NCI-H345 (cell line): ENCODE measurements at regions not wholly inside any gene's neighbourhood (a gene's known extent, or its start where the extent isn't known, plus 50 kb on each side); places are given as distances from the start of the nearest gene placed in this dataset.
"Not testable (repeated sequence)": the region's sequence is repeated elsewhere in the genome, so short reads cannot be mapped to it uniquely, and the experiment has no call there.

Experiments used
- DNase-seq: peaks from one replicate; lab custom pipeline; 2025; lab: John Stamatoyannopoulos, UW

DNA sequence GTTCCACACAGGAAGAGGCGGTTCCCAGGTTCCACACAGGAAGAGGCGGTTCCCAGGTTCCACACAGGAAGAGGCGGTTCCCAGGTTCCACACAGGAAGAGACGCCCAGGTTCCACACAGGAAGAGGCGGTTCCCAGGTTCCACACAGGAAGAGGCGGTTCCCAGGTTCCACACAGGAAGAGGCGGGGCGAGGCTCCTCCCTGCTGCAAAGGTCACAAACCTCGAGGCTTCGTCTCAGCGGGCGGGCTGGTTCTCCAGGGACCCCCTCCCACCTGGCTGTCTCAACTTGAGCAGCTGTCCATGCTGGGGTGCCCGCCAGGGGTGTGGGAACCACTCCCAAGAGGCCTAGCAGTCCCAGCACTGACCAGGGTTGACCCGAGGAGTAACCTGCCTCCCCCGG is 94.3 kb upstream of the RUFY1 start:
- DNase-seq = not testable (repeated sequence)

DNA sequence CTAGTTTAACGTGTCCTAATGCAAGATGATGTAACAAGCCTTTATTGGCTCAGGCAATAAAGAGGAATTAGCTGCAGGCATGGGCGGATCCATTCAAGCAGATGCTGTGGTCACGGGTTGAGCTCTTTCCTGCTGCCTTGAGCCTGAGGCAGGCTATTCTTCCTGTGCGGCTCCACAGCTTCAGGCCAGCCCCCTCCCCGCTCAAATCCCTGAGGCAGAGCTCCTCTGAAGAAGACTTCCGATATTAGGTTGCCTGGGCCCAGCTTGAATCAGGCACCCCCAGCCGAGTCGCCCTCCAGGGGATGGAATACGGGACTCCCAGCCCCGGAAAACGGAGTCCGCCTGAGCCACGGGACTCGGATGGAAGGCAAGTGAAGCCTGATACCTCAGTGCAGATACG is 95.0 kb upstream of the RUFY1 start:
- DNase-seq = no peak

- no peak for DNase-seq
Observed at GRCh38 chr5:179454356-179454755, 96.0 kb upstream of the RUFY1 start.

GRCh38 chr5:179453616-179454015 is 96.7 kb upstream of the RUFY1 start:
- no peak for DNase-seq

DNA sequence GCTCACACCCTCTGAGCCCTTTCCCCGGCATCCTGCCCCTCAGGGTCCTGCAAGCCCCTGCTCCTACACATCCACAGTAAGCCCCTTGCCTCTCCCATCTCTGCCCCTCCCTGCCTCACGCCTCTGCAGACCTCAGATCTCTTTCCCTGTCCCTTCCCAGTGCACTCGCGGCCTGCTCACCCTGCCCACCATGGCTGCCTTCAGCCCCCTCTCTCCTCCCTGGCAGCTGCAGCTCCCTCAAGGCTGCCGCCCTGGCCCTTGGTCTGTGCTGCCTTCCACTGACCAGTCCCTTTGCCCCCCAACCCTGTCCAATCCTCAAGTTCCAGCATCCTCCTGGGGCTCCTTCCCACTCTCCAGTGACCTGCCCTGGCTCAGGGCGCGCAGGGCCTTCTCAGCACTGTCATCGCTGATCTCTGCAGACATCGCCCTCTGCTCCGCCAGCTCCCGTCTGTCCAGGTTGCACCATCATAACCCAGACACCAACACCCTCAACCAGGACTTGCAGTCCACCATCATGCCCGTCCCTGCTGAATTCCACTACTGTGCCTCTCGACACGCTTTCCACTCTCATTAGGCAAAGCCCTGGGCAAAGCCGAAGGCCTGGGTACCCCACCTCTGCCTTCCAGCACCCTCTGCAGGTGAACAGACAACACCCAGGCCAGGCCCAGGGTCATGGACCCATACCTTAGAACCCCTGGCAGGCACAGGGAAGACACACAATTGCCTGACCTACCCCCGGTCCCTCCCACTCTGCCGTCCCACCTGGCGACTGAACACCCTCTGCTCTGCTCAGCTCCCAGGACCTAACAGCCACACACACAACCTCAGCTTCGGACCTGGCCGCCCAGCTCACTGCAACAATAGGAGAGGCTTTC is 97.8 kb upstream of the RUFY1 start:
- no peak for DNase-seq

DNA sequence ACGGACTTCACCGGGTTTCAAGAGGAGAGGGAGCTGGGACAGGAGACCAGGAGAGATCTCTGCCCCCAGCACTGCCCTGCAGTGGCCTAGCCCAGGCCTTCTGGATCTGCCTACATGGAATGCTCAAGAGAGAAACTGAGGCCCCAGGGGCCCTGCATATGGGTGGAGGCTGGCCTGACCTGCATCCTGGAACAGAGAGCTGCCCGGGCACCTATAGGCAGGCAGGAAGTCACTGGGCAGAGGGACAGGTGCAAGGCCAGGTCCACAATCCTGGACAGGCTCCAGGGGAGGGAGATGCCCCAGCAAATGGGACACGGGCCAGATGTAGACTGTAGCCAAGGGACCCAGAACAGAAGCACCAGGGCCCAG is 98.5 kb upstream of the RUFY1 start:
- no peak for DNase-seq

DNA sequence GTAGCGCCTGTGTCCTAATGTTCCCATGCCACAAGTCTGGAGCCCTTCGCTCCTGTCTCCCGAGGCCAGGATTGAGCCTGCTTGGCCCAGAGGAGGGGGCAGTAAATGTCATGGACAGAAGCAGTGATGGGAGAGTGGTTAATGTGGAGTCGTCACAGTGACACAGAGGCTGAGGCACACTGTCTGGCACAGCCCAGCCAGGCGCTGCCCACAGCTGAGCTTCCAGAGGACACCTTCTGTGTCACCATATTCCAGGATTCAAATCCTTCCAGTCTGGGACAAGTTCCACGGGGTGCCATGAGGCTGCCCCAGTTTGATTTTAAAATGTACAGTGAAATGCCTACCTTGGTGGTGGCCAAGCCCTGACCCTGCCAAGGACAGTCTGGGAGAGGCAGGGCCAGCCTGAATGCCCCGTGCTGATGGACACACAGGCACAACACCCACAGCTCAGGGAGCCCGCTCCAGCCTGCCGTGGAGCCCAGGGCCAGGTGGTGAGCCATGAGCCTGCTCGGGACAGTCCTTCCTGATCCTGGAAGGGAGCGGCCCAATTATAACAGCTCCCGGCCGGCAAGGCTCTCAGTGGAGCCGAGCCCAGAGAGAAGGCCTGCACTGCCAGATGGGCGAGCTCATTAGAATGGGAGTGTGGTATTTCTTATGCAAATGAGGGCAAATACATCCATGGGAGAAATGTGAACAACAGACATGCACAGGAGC is 99.1 kb upstream of the RUFY1 start:
- DNase-seq = no peak

DNA sequence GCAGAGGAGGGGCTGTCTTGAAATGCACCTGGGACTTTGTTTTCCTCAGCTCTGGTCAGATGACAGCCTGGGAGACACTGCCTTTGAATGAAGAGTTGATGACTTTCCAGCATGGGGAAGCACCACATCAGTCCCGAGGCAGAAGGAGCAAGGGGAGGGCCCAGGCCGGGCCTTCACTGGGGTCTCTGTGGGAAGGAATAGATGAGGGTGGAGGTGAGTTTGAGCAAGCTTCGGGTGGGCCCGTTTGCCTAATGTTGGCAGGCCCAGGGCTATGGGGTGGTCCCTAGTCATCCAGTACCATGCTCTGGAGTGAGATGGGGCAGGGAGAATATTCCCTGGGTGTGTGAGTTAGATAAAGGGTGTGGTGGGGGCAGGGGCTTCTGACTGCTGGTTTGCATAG is 100.4 kb upstream of the RUFY1 start:
- not testable (repeated sequence) for DNase-seq

DNA sequence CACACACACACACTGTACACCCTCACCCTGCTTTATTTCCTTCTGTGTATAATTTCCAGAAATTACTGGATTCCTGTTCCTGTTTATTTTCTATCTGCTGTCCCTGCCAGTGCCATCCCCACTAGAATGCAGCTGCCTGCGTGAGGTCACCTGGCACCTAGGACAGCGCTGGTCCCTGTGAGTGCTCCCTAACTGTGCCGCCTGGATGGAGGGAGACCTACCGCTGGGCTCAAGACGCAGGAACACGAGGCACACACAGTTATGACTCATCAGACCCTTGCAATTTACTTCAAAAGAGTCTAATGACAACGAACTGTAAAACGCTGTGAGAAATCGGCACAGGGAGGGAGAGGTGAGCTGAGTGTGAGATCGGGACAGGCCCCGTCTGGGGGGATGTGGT is 102.1 kb upstream of the RUFY1 start:
- DNase-seq = not testable (repeated sequence)

DNA sequence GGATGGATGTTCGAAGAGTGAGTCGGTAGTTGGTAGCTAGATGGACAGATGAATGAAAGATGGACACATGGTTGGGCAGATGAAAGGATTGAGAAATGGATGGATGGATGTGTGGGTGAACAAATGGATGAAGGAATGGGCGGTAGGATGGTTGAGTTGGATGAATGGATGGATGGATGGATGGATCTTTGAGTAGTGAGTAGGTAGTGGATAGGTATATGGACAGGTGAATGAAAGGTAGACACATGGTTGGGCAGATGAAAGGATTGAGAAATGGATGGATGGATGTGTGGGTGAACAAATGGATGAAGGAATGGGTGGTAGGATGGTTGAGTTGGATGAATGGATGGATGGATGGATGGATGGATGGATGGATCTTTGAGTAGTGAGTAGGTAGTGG is 97.0 kb upstream of the ADAMTS2 start:
- DNase-seq = not testable (repeated sequence)

DNA sequence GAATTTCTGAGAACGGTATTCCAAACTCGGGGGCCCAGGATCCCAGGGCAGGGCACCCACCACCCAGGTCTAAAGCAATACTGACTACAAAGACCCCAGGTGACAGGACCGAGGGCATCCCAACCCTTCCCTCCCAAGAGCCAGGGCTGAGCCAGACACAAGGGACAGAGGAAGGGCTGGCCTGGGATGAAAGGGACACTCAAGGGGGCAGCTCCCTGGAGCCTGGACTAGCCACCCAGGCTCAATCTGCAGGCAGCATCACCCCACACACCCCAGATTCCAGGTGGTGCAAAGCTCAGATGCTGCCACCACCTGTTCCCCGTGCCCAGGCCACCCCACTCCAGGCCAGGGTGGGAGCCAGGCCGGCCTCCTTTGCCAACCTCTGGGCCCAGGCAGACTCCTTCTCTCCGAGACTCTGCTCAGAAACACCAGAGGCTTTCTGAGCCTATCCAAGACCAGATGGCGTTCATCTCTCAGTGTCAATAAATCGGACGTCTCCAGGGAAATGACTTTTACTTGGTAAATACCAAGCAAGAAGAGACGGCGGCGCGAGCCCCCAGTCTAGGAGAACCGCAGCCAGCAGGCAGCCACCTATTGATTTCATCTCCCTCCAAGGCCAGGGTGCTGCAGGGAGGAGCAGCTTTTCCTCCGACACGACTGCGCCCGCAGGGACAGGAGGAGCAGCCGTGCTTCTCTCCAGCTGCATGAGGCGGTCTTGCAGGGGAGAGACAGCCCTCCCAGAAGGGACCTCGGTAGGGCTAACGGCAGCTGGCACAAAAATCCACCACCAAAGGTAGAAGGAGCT is 94.1 kb upstream of the ADAMTS2 start:
- DNase-seq = no peak

GRCh38 chr5:179438461-179438860 is 93.2 kb upstream of the ADAMTS2 start:
- no peak for DNase-seq

GRCh38 chr5:179438011-179438441 is 92.8 kb upstream of the ADAMTS2 start:
- DNase-seq = no peak

GRCh38 chr5:179437341-179438001 is 92.2 kb upstream of the ADAMTS2 start:
- no peak for DNase-seq

- DNase-seq = no peak
Observed at GRCh38 chr5:179436321-179437122, 91.3 kb upstream of the ADAMTS2 start.

DNA sequence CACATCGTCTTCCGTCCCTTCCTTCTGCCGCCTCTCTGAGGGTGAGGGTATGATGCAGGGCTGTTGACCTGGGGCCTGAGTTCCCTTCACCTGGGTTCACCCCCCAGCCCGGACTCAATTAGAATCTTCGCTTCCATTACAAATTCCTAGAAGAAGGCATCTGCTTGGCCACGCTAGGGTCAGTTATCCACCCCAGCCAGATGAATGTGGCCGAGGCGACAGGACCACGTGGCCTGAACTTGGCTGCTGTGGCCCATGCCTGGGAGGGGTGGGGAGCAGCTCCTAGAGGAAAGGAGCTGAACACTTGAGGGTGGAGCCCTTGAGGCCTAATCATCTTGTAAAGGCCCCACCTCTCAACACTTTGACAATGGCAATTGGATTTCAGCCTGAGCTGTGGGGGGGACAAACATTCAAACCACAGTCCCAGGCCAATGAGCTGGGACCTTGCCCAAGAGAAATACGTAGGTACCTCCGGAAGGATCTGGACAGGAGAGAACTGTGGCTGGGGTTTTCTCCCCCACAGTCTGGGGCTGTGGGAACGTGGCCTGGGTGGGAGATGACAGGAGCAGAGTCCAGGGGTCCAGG is 90.6 kb upstream of the ADAMTS2 start:
- no peak for DNase-seq

DNA sequence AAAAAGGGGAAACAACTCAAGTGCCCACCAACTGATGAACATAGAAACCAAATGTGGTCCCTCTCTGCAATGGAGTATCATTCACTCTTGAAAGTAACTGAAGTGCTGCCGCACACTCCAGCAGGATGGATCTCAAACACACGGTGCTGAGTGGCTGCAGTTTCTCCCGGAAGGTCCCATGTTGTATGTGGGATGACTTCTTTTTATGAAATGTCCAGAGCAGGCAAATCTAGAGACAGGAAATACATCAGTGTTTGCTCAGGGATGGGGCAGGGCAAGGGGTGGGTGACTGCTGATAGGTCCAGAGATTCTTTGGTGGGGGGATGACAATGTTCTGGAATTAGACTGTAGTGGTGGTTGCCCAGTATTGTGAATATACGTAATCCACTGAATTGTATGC is 89.9 kb upstream of the ADAMTS2 start:
- no peak for DNase-seq

- DNase-seq = no peak
Observed at GRCh38 chr5:179432547-179432946, 87.3 kb upstream of the ADAMTS2 start.

DNA sequence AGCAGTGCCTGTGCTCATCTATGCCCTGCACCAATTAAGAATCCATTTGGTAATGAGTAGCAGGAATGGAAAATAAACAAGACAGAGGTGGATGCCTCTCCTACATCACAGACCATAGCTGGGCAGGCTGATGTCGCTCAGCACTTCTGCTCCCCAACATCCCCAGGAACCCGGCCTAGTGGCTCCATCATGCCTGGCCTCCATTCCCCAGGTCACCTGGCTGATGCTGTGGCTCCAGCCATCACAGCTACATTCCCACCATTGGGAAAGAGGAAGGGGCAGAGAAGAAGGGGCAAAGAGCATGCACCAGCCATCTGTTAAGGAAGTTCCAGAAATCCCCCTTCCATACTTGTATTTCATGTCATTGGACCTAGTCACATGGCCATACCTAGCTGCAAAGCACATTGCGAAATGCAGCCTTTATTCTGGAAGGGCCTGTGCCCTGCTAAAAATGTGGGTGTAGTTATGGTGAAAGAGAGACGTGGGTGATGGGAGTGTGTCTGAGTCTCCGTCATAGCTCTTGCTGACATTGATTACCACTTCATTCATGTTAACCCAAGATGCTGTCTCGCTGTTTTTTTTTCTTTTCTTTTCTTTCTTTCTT is 86.1 kb upstream of the ADAMTS2 start:
- no peak for DNase-seq
